CD14-positive monocyte (primary cell): ENCODE measurements at regions not wholly inside any gene's neighbourhood (a gene's known extent, or its start where the extent isn't known, plus 50 kb on each side); places are given as distances from the start of the nearest gene placed in this dataset.
"Not testable (repeated sequence)": the region's sequence is repeated elsewhere in the genome, so short reads cannot be mapped to it uniquely, and the experiment has no call there.

Experiments
- DNase-seq, 3 donors: peaks; one replicate each; pipeline ENCODE4 v3.0.0-alpha.2; 2011 to 2022
- H2AFZ ChIP-seq: 2 replicates; pipeline ENCODE4 v1.6.0; 2012; ENCODE audit warnings: mild to moderate bottlenecking, low read depth, low read length, inconsistent platforms; ENCODE audit not compliant: insufficient read depth, poor library complexity, severe bottlenecking
- H3K27ac ChIP-seq, 2 donors: 1 replicate in 1 of 2; 2 replicates in 1 of 2; pipeline ENCODE4 v1.5.1; 2012 to 2013; ENCODE audit warnings: low read length in 2 of 2, control low read depth in 1 of 2, inconsistent platforms in 1 of 2, low read depth in 1 of 2, mild to moderate bottlenecking in 1 of 2
- H3K27me3 ChIP-seq, 2 donors: one replicate each; pipeline versions ENCODE4 v1.6.0 to v1.6.1; 2011 to 2013; ENCODE audit warnings: low read length in 2 of 2; ENCODE audit not compliant: control insufficient read depth in 2 of 2, insufficient read depth in 2 of 2
- H3K36me3 ChIP-seq, 2 donors: replicated peaks in 1 of 2; 1 replicate in 1 of 2; 2 replicates in 1 of 2; pipeline versions ENCODE4 v1.5.1 to v1.6.1; 2012 to 2013; ENCODE audit warnings: low read length in 2 of 2, control low read depth in 1 of 2, inconsistent platforms in 1 of 2, mild to moderate bottlenecking in 1 of 2; ENCODE audit not compliant: insufficient read depth in 2 of 2, control insufficient read depth in 1 of 2
- H3K4me1 ChIP-seq, 2 donors: 1 replicate in 1 of 2; 2 replicates in 1 of 2; pipeline versions ENCODE4 v1.5.1 to v1.6.1; 2012 to 2013; ENCODE audit warnings: low read length in 2 of 2, control low read depth in 1 of 2, inconsistent platforms in 1 of 2, mild to moderate bottlenecking in 1 of 2, moderate library complexity in 1 of 2; ENCODE audit not compliant: insufficient read depth in 2 of 2, control insufficient read depth in 1 of 2
- H3K4me2 ChIP-seq: replicated peaks from 2 replicates; pipeline ENCODE3; 2012; ENCODE audit warnings: low read length, moderate library complexity, mild to moderate bottlenecking; ENCODE audit not compliant: poor library complexity, severe bottlenecking; ENCODE audit errors: extremely low read depth
- H3K4me3 ChIP-seq, 3 experiments: fragments of 200-600 bp in 1 of 3; sonication (generic) in 1 of 3; replicated peaks in 1 of 3; 1 replicate in 2 of 3; 2 replicates in 1 of 3; pipeline ENCODE4 v1.5.1; 2011 to 2013; ENCODE audit warnings: low read length in 3 of 3, mild to moderate bottlenecking in 3 of 3, control low read depth in 2 of 3, low read depth in 2 of 3, inconsistent platforms in 1 of 3, moderate library complexity in 1 of 3
- H3K79me2 ChIP-seq: 2 replicates; pipeline ENCODE4 v1.6.0; 2012; ENCODE audit warnings: mild to moderate bottlenecking, control low read depth, inconsistent platforms, low read length, moderate library complexity; ENCODE audit not compliant: insufficient read depth
- H3K9ac ChIP-seq: 2 replicates; pipeline ENCODE4 v1.6.0; 2017; ENCODE audit warnings: low read length, mild to moderate bottlenecking; ENCODE audit not compliant: insufficient read depth, poor library complexity, severe bottlenecking
- H3K9me3 ChIP-seq, 2 donors: replicated peaks in 1 of 2; 1 replicate in 1 of 2; 2 replicates in 1 of 2; pipeline versions ENCODE4 v1.5.1 to v1.6.1; 2012 to 2013; ENCODE audit warnings: low read length in 2 of 2, control low read depth in 1 of 2; ENCODE audit not compliant: control insufficient read depth in 1 of 2, insufficient read depth in 1 of 2
- H4K20me1 ChIP-seq: 2 replicates; pipeline ENCODE4 v1.6.0; 2012; ENCODE audit warnings: mild to moderate bottlenecking, low read length, control low read depth, moderate library complexity; ENCODE audit not compliant: insufficient read depth
- H3K27ac Mint-ChIP-seq, 7 donors: one replicate each; pipeline ENCODE4 v1.8.0; 2020; ENCODE audit warnings: mild to moderate bottlenecking in 7 of 7, mixed read lengths in 7 of 7, moderate library complexity in 6 of 7, inconsistent platforms in 2 of 7
- H3K27me3 Mint-ChIP-seq, 3 donors: one replicate each; pipeline ENCODE4 v1.8.0; 2021 to 2022; ENCODE audit warnings: low read depth in 3 of 3, mild to moderate bottlenecking in 3 of 3, mixed read lengths in 3 of 3, moderate library complexity in 3 of 3, inconsistent platforms in 1 of 3
- H3K36me3 Mint-ChIP-seq, 2 donors: one replicate each; pipeline ENCODE4 v1.8.0; 2020; ENCODE audit warnings: mixed read lengths in 2 of 2, inconsistent platforms in 1 of 2, mild to moderate bottlenecking in 1 of 2
- H3K4me1 Mint-ChIP-seq: one replicate; pipeline ENCODE4 v1.8.0; 2020; ENCODE audit warnings: mild to moderate bottlenecking, mixed read lengths
- H3K4me3 Mint-ChIP-seq, 2 donors: one replicate each; pipeline ENCODE4 v1.8.0; 2020; ENCODE audit warnings: mild to moderate bottlenecking in 2 of 2, mixed read lengths in 2 of 2, moderate library complexity in 1 of 2
- H3K9me3 Mint-ChIP-seq, 7 donors: one replicate each; pipeline ENCODE4 v1.8.0; 2020 to 2022; ENCODE audit warnings: mixed read lengths in 7 of 7, mild to moderate bottlenecking in 6 of 7, moderate library complexity in 6 of 7, inconsistent platforms in 2 of 7
- CTCF ChIP-seq: fragments of 200-600 bp; IDR thresholded peaks from one replicate; pipeline ENCODE4 v1.8.0; 2022; ENCODE audit warnings: antibody characterized with exemption, mild to moderate bottlenecking
- WGBS: methylation state at CpG from one replicate; pipeline ENCODE4 v1.1.5; 2013; ENCODE audit warnings: missing lambda C conversion rate; ENCODE audit not compliant: insufficient coverage; 5-methylcytosine and 5-hydroxymethylcytosine counted together
- intact Hi-C, 2 donors: fragments of 100-400 bp; cut with micrococcal nuclease; formaldehyde crosslinking; loops; one replicate each; pipeline versions ENCODE4 v1.15.0 to v1.15.1; 2023

GRCh38 chr6:14478381-14479225 lies 361.0 kb downstream of the CD83 start:
- no peak overlapping the region for H3K27ac ChIP-seq
- Mint-ChIP-seq H3K4me3 (no peak overlapping the region), H3K4me1 (no peaks in the 10 kb centered on the region), H3K27ac (no peak overlapping the region), H3K9me3 (peaks cover 2 to 12% (median 8%) of the 10 kb centered on the region in 7 donors), H3K27me3 (peaks cover 2 to 4% (median 2%) of the 10 kb centered on the region in 3 donors), H3K36me3 (peaks cover 1 to 2% of the 10 kb centered on the region in 2 donors)
- no peaks in the 10 kb centered on the region for H4K20me1 ChIP-seq
- no peaks in the 10 kb centered on the region for H3K9me3 ChIP-seq
- TF ChIP-seq CTCF: no peak
- intact Hi-C loops: no loop called here
- no peak overlapping the region for H3K9ac ChIP-seq
- peak overlapping the region in 1 of 3 experiments; percentile 54 for H3K4me3 ChIP-seq
- no peaks in the 10 kb centered on the region for H3K36me3 ChIP-seq
- 15% methylated on average over 4 of the region's 10 CpGs for WGBS
- peaks cover 0 to 6% of the 10 kb centered on the region in 2 donors for H3K27me3 ChIP-seq
- H3K79me2 ChIP-seq: no peaks in the 10 kb centered on the region
- H3K4me1 ChIP-seq: peaks cover 31 to 36% of the 10 kb centered on the region in 2 donors
- DNase-seq: peak; percentile 51 to 66 (median 52)
- peak overlapping the region; percentile 66 for H2AFZ ChIP-seq
- H3K4me2 ChIP-seq: peak overlapping the region; percentile 66

- H3K4me3 ChIP-seq, H3K9ac ChIP-seq, H3K4me1 Mint-ChIP-seq, H3K27me3 ChIP-seq, DNase-seq, H3K36me3 Mint-ChIP-seq, H4K20me1 ChIP-seq, H3K4me3 Mint-ChIP-seq, H3K27me3 Mint-ChIP-seq, H2AFZ ChIP-seq, H3K9me3 ChIP-seq, H3K79me2 ChIP-seq, H3K36me3 ChIP-seq, H3K4me2 ChIP-seq, H3K27ac Mint-ChIP-seq, H3K27ac ChIP-seq, intact Hi-C loops: not testable (repeated sequence)
- H3K4me1 ChIP-seq: peaks cover 28 to 31% of the 10 kb centered on the region in 2 donors
- no CpG with 5 or more reads among the region's 1 CpG for WGBS
- peaks cover 2 to 14% (median 8%) of the 10 kb centered on the region in 7 donors for H3K9me3 Mint-ChIP-seq
Measured at GRCh38 chr6:14481946-14482345, 364.4 kb downstream of the CD83 start.
